Thyroid gland (tissue), 4 donors: ENCODE measurements at regions not wholly inside any gene's neighbourhood (a gene's known extent, or its start where the extent isn't known, plus 50 kb on each side); places are given as distances from the start of the nearest gene placed in this dataset.

Experiments
- DNase-seq, 2 donors: peaks; one replicate each; pipeline ENCODE4 v3.0.0-alpha.2; 2019
- H3K27ac ChIP-seq, 3 donors: fragments of 200-600 bp; sonication (generic); 1 replicate in 2 of 3; 2 replicates in 1 of 3; pipeline ENCODE4 v1.5.1; 2016 to 2019; ENCODE audit warnings: mild to moderate bottlenecking in 1 of 3, moderate library complexity in 1 of 3
- H3K27me3 ChIP-seq: fragments of 200-600 bp; sonication (generic); one replicate; pipeline ENCODE4 v1.5.1; 2019
- H3K36me3 ChIP-seq, 2 donors: fragments of 200-600 bp; sonication (generic); one replicate each; pipeline ENCODE4 v1.5.1; 2016 to 2019
- H3K4me1 ChIP-seq, 2 donors: fragments of 200-600 bp; sonication (generic); one replicate each; pipeline ENCODE4 v1.5.1; 2017 to 2019
- H3K4me3 ChIP-seq, 3 donors: fragments of 200-600 bp; sonication (generic); replicated peaks in 1 of 3; 1 replicate in 2 of 3; 2 replicates in 1 of 3; pipeline ENCODE4 v1.5.1; 2016; ENCODE audit warnings: mild to moderate bottlenecking in 1 of 3
- H3K9me3 ChIP-seq: fragments of 200-600 bp; sonication (generic); one replicate; pipeline ENCODE4 v1.5.1; 2017
- POLR2A ChIP-seq, 2 donors: fragments of 450-650 bp; IDR thresholded peaks; one replicate each; pipeline ENCODE4 v1.6.1; 2017; ENCODE audit warnings: antibody characterized with exemption in 2 of 2, mild to moderate bottlenecking in 2 of 2, moderate library complexity in 1 of 2
- WGBS, 2 donors: methylation state at CpG; one replicate each; pipeline ENCODE4 v1.1.5; 2017; 5-methylcytosine and 5-hydroxymethylcytosine counted together
- intact Hi-C: fragments of 100-400 bp; cut with DNase I; formaldehyde crosslinking; loops from one replicate; pipeline ENCODE4 v1.15.1; 2023
- TF ChIP-seq, protein P1 (sequence below), 6 experiments: fragments of 200-600 bp in 3 of 6; fragments of 450-650 bp in 3 of 6; sonication (generic) in 3 of 6; IDR thresholded peaks; one replicate each; pipeline ENCODE4 v1.5.1; 2016 to 2019; ENCODE audit warnings: antibody characterized with exemption in 6 of 6, mild to moderate bottlenecking in 2 of 6, inconsistent platforms in 1 of 6, moderate library complexity in 1 of 6

DNA sequence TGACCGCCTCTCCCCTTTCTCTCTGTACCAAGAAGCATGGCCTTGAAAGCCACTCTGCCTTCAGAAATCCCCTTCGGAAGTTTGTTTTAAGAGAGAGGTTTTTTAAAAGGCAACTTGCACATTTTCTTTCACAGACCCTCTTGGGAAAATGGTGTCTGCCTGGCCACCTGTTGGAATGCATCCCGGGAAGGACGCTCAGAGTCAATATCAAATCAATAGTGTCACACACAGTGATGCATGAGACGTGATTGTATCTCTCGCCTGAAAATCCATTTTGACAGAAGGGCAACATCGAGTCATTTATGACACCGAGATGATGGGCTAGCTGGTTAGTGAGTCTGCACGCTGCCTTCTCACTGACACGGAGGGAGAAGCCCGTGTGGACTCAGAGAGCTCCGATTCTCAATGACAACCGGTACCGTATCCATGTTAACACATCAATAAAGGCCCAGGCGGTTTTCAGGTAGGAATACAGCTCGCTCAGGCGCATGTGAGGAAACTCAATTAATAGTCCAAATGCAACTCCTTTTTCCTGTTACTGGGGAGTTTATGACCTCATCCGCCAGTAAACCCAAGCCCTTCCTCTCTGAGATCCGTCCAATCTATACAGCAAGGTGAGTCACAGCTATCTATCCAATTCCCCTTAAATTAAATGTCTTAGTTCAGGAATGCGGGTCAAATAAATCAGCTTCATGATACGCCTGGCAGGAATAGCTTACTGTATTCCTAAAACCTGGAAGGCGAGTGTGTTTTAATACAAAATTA, 621.5 kb upstream of the MKI67 start:
- H3K36me3 ChIP-seq, result no peaks in the 10 kb centered on the region
- H3K27ac ChIP-seq, result no peak overlapping the region
- H3K27me3 ChIP-seq, result no peaks in the 10 kb centered on the region
- WGBS, 2 donors, result 84 to 87% methylated on average over 22 of the region's 22 CpGs
- no peaks in the 10 kb centered on the region for H3K4me1 ChIP-seq
- H3K9me3 ChIP-seq, result no peaks in the 10 kb centered on the region
- DNase-seq, result no peak
- TF ChIP-seq POLR2A (IDR thresholded peaks at IDR 0.05), result no peak
- TF ChIP-seq, protein P1, sequence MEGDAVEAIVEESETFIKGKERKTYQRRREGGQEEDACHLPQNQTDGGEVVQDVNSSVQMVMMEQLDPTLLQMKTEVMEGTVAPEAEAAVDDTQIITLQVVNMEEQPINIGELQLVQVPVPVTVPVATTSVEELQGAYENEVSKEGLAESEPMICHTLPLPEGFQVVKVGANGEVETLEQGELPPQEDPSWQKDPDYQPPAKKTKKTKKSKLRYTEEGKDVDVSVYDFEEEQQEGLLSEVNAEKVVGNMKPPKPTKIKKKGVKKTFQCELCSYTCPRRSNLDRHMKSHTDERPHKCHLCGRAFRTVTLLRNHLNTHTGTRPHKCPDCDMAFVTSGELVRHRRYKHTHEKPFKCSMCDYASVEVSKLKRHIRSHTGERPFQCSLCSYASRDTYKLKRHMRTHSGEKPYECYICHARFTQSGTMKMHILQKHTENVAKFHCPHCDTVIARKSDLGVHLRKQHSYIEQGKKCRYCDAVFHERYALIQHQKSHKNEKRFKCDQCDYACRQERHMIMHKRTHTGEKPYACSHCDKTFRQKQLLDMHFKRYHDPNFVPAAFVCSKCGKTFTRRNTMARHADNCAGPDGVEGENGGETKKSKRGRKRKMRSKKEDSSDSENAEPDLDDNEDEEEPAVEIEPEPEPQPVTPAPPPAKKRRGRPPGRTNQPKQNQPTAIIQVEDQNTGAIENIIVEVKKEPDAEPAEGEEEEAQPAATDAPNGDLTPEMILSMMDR (IDR thresholded peaks at IDR 0.05), result no peak
- H3K4me3 ChIP-seq, result no peak overlapping the region
- intact Hi-C loops, result no loop called here

DNA sequence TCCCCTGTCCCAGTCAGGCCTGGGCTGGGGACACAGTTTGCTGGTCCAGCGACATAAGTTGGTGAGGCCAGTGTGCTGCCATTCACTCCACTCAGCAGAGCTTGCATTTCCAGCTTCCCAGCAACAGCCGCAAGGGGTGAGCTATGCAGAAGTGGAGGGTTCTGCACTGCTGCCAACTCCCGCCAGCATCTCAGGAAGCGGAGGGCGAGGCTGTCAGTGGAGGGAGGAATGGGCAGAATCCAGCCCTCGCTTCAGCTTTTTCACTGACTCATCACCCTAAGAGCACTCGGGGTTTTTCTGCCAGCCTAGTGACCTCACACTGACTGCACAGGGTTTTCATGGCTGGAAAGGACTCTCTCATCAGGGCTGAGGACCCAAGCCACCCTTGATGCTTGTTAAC, 625.1 kb upstream of the MKI67 start:
- intact Hi-C loops, result no loop called here
- TF ChIP-seq, protein P1 (IDR thresholded peaks at IDR 0.05), result no peak
- TF ChIP-seq POLR2A (IDR thresholded peaks at IDR 0.05), result no peak
- Histone ChIP-seq H3K27ac (no peak overlapping the region), H3K27me3 (no peaks in the 10 kb centered on the region), H3K36me3 (no peaks in the 10 kb centered on the region), H3K4me3 (no peak overlapping the region), H3K4me1 (no peaks in the 10 kb centered on the region), H3K9me3 (no peaks in the 10 kb centered on the region)
- WGBS, 2 donors, result 58 to 67% methylated on average over 4 to 7 of the region's 7 CpGs
- peak in 1 of 2 donors; percentile 9 for DNase-seq

DNA sequence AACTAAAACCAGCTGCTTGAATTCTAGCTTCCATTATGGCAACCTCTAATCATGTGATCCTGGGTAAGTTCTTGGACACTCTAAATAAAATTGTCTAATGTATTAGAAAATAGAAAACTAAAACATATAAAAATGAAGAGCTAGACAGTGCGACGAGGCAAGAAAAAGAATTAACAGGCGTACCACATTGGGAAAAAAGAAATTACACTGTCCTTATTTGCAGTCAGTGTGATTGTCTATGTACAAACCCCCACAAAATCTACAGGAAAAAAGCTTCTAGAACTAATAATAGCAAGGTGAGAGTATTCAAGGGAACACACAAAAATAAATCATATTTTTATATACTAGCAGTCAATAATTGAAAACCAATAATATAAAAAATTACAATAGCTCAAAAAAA, 625.6 kb upstream of the MKI67 start:
- TF ChIP-seq POLR2A (IDR thresholded peaks at IDR 0.05), result no peak
- TF ChIP-seq, protein P1 (IDR thresholded peaks at IDR 0.05), result no peak
- Histone ChIP-seq H3K4me1 (no peaks in the 10 kb centered on the region), H3K27ac (no peak overlapping the region), H3K27me3 (no peaks in the 10 kb centered on the region), H3K36me3 (no peaks in the 10 kb centered on the region), H3K4me3 (no peak overlapping the region), H3K9me3 (no peaks in the 10 kb centered on the region)
- 92 to 95% methylated on average over 3 of the region's 3 CpGs for WGBS, 2 donors
- intact Hi-C loops, result no loop called here
- DNase-seq, result no peak

DNA sequence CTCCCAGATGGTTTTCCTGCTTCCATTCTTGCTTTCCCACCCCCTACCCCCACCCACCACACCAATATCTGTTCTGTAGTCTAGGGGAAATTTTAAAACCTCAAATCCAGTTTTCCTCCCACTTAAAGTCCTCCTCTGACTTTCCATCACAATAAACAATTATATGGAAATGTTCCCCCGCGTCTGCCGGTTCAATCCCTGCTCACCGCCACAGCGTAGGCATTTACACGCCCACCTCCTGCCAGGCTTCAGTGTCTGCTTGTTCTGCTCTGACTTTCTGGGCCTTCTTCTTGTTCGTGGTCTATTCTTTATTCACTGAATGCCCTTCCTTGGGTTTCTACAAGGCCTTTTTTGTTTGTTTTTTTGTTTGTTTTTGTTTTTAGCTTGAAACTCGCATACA, 633.0 kb upstream of the MKI67 start:
- 90 to 93% methylated on average over 8 of the region's 8 CpGs for WGBS, 2 donors
- no peak for DNase-seq
- no peak overlapping the region for H3K4me3 ChIP-seq
- H3K36me3 ChIP-seq, result no peaks in the 10 kb centered on the region
- H3K27ac ChIP-seq, result no peak overlapping the region
- intact Hi-C loops, result no loop called here
- H3K9me3 ChIP-seq, result no peaks in the 10 kb centered on the region
- H3K27me3 ChIP-seq, result no peaks in the 10 kb centered on the region
- TF ChIP-seq, protein P1 (IDR thresholded peaks at IDR 0.05), result no peak
- TF ChIP-seq POLR2A (IDR thresholded peaks at IDR 0.05), result no peak
- H3K4me1 ChIP-seq, result no peaks in the 10 kb centered on the region

DNA sequence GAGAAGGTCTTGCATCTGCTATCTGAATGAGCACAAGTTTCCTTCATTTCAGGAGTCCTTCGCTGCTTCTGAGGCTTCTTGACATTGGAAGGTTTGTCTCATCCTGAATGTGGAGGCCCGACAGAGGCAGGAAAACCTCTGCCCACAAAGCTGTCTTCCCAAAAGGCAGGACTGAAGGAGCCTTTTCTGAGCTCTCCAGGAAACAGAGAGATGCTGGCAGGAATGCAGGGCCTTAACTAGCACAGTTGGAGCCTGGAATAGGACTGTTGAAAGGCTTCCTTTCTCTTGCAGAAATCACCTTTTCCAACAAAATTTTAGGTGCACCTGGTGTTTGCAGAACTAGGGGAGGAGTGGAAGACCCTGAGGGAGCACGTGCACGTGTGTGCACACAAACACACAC, 637.4 kb upstream of the MKI67 start:
- Histone ChIP-seq H3K9me3 (no peaks in the 10 kb centered on the region), H3K27me3 (no peaks in the 10 kb centered on the region), H3K4me1 (no peaks in the 10 kb centered on the region), H3K36me3 (no peaks in the 10 kb centered on the region), H3K27ac (no peak overlapping the region), H3K4me3 (no peak overlapping the region)
- intact Hi-C loops, result no loop called here
- no peak for DNase-seq
- WGBS, 2 donors, result 80 to 85% methylated on average over 4 of the region's 4 CpGs
- TF ChIP-seq POLR2A (IDR thresholded peaks at IDR 0.05), result no peak
- TF ChIP-seq, protein P1 (IDR thresholded peaks at IDR 0.05), result no peak
